Heart left ventricle (tissue), 16 donors: ENCODE measurements at regions not wholly inside any gene's neighbourhood (a gene's known extent, or its start where the extent isn't known, plus 50 kb on each side); places are given as distances from the start of the nearest gene placed in this dataset.
A peak's percentile ranks its signal among the peaks of the same experiment; 100 is the strongest.

Source experiments
- ATAC-seq, 4 donors: fragments of 200-7000 bp; cut with Tn5 transposase; one replicate each; pipeline ENCODE4 v1.9.1; 2020 to 2022; ENCODE audit warnings: moderate library complexity in 4 of 4, mild to moderate bottlenecking in 3 of 4, moderate number of reproducible peaks in 1 of 4
- DNase-seq, 5 donors: peaks; one replicate each; pipeline ENCODE4 v3.0.0-alpha.2; 2020
- H3K27ac ChIP-seq, 12 donors: fragments of 200-600 bp; sonication (generic) in 4 of 12; one replicate each; pipeline versions ENCODE4 v1.5.0 to v1.8.0; 2016 to 2022; ENCODE audit warnings: mild to moderate bottlenecking in 2 of 12
- H3K27me3 ChIP-seq, 9 donors: fragments of 200-600 bp; sonication (generic) in 2 of 9; one replicate each; pipeline versions ENCODE4 v1.5.1 to v1.8.0; 2016 to 2022; ENCODE audit warnings: mild to moderate bottlenecking in 3 of 9
- H3K36me3 ChIP-seq, 9 donors: fragments of 200-600 bp; sonication (generic) in 2 of 9; one replicate each; pipeline versions ENCODE4 v1.5.0 to v1.8.0; 2018 to 2022; ENCODE audit warnings: mild to moderate bottlenecking in 2 of 9
- H3K4me1 ChIP-seq, 12 donors: fragments of 200-600 bp; sonication (generic) in 4 of 12; one replicate each; pipeline versions ENCODE4 v1.5.0 to v1.8.0; 2016 to 2022; ENCODE audit warnings: mild to moderate bottlenecking in 3 of 12
- H3K4me3 ChIP-seq, 12 donors: fragments of 200-600 bp; sonication (generic) in 4 of 12; one replicate each; pipeline versions ENCODE4 v1.5.0 to v1.8.0; 2017 to 2022; ENCODE audit warnings: mild to moderate bottlenecking in 9 of 12, moderate library complexity in 4 of 12
- H3K9me3 ChIP-seq, 12 donors: fragments of 200-600 bp; sonication (generic) in 4 of 12; one replicate each; pipeline versions ENCODE4 v1.5.0 to v1.8.0; 2016 to 2022; ENCODE audit warnings: mild to moderate bottlenecking in 1 of 12
- POLR2A ChIP-seq, 2 donors: fragments of 450-650 bp; IDR thresholded peaks; one replicate each; pipeline ENCODE4 v1.6.1; 2017; ENCODE audit warnings: antibody characterized with exemption in 2 of 2, mild to moderate bottlenecking in 2 of 2, moderate library complexity in 2 of 2
- WGBS, 4 donors: extraction: QIAGEN DNeasy Blood & Tissue Kit in 2 of 4; methylation state at CpG; one replicate each; pipeline versions ENCODE4 v1.1.5 to v1.1.7; 2013 to 2018; 5-methylcytosine and 5-hydroxymethylcytosine counted together
- intact Hi-C, 10 donors: fragments of 100-400 bp; cut with DNase I; formaldehyde crosslinking; loops; one replicate each; pipeline versions ENCODE4 v1.11.1 to v1.14.2; 2022
- TF ChIP-seq, protein P1 (sequence below), 12 donors: fragments of 200-600 bp; sonication (generic) in 4 of 12; IDR thresholded peaks; one replicate each; pipeline versions ENCODE4 v1.5.0 to v1.8.0; 2018 to 2022; ENCODE audit warnings: antibody characterized with exemption in 12 of 12, mild to moderate bottlenecking in 5 of 12
- donor health status: ischemic (EF 13 %, LVEDD 7.1; RV severe dilation, severe dysfunction).
- donor health status: healthy with polysubstance abuse.
- donor health status: DM: no; HTN: yes; CAD: no.
- donor health status: DM: no; HTN: no; CAD: no.
- donor health status: ischemic (EF 25% LVEDD 6.9; RV normal size, moderate dysfunction).
- donor health status: ischemic (EF 25% LVEDD 5.7; RV mildly dilated, moderate dysfunction).
- donor health status: healthy.
- donor health status: DM: yes; HTN: yes; CAD: no.
- donor health status: ischemic (EF 35%, LVEDD 5.7; RV mildly dilated, moderate dysfunction).
- donor health status: nonischemic (EF 11% LVEDD 7.7; RV severe dilation, severe dysfunction).
- donor health status: DM: yes; HTN: yes; CAD: no.
- donor health status: PGD.
- donor health status: ischemic (EF 29% LVEDD 5.4; RV normal size, mild dysfunction).
- donor health status: nonischemic (EF 23%, LVEDD 6.1; RV moderate dilation, normal function).

GRCh38 chr20:57958050-57958420, 248.2 kb upstream of the PMEPA1 start:
- peaks cover 0 to 10% (median 0%) of the 10 kb centered on the region in 12 donors for H3K4me1 ChIP-seq

DNA sequence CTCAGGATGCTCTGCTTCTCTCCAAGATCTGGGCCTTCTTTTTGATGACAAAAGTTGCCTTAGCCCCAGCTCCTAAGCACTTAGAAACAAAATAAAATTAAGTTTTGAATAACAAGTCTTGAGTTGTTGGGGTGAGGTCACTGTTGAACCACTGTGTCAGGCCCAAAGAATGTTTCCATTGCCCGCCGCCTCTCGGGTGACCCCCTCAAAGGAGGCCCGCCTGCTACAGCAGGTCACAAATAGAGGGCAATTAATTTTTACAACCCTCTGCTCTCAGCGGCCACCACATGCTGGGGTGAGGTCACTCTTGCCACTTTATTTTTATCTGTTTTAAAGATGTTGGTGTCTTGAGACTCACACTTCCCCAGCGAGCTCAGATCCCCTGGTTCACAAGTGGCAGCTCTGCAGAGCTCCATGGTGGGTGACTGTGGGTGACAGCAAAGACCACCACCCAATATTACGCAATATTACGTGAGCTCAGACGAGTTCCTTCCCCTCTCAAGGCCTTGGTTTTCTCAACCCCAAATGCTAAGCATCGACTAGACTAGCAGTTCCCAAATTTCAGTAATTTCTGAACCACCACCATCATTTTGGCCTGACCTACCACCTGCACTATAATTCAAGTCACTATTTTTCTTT, 247.7 kb upstream of the PMEPA1 start:
- TF ChIP-seq, protein P1, sequence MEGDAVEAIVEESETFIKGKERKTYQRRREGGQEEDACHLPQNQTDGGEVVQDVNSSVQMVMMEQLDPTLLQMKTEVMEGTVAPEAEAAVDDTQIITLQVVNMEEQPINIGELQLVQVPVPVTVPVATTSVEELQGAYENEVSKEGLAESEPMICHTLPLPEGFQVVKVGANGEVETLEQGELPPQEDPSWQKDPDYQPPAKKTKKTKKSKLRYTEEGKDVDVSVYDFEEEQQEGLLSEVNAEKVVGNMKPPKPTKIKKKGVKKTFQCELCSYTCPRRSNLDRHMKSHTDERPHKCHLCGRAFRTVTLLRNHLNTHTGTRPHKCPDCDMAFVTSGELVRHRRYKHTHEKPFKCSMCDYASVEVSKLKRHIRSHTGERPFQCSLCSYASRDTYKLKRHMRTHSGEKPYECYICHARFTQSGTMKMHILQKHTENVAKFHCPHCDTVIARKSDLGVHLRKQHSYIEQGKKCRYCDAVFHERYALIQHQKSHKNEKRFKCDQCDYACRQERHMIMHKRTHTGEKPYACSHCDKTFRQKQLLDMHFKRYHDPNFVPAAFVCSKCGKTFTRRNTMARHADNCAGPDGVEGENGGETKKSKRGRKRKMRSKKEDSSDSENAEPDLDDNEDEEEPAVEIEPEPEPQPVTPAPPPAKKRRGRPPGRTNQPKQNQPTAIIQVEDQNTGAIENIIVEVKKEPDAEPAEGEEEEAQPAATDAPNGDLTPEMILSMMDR (IDR thresholded peaks at IDR 0.05): no peak
- no peak for TF ChIP-seq POLR2A (IDR thresholded peaks at IDR 0.05)
- intact Hi-C loops: no loop called here
- 85 to 92% (median 88%) methylated on average over 10 of the region's 10 CpGs for WGBS, 4 donors
- H3K27ac ChIP-seq: no peak overlapping the region
- no peaks in the 10 kb centered on the region for H3K9me3 ChIP-seq
- ATAC-seq: no peak
- H3K4me3 ChIP-seq: no peak overlapping the region
- no peaks in the 10 kb centered on the region for H3K36me3 ChIP-seq
- peaks cover 0 to 10% (median 0%) of the 10 kb centered on the region in 12 donors for H3K4me1 ChIP-seq
- H3K27me3 ChIP-seq: no peaks in the 10 kb centered on the region
- no peak for DNase-seq

More at GRCh38 chr20:57958050-57958420, 248.2 kb upstream of the PMEPA1 start:
- Histone ChIP-seq H3K27me3 (no peaks in the 10 kb centered on the region), H3K4me3 (no peak overlapping the region), H3K9me3 (no peaks in the 10 kb centered on the region), H3K27ac (peak overlapping the region in 1 of 12 donors; percentile 33), H3K36me3 (no peaks in the 10 kb centered on the region)
- TF ChIP-seq POLR2A (IDR thresholded peaks at IDR 0.05): no peak
- TF ChIP-seq, protein P1 (IDR thresholded peaks at IDR 0.05): no peak
- WGBS, 4 donors: 49 to 81% (median 69%) methylated on average over 3 of the region's 3 CpGs
- intact Hi-C loops: no loop called here
- ATAC-seq: no peak
- DNase-seq: no peak

GRCh38 chr20:57953638-57954037, 243.8 kb upstream of the PMEPA1 start:
- H3K4me1 ChIP-seq: no peaks in the 10 kb centered on the region
- H3K27me3 ChIP-seq: no peaks in the 10 kb centered on the region
- WGBS, 4 donors: 75 to 84% (median 80%) methylated on average over 4 of the region's 4 CpGs
- ATAC-seq (no peak), DNase-seq (no peak)
- no peaks in the 10 kb centered on the region for H3K36me3 ChIP-seq
- intact Hi-C loops: no loop called here
- peaks cover 0 to 3% (median 0%) of the 10 kb centered on the region in 12 donors for H3K9me3 ChIP-seq
- TF ChIP-seq POLR2A (IDR thresholded peaks at IDR 0.05): no peak
- TF ChIP-seq, protein P1 (IDR thresholded peaks at IDR 0.05): no peak
- no peak overlapping the region for H3K27ac ChIP-seq
- H3K4me3 ChIP-seq: no peak overlapping the region

DNA sequence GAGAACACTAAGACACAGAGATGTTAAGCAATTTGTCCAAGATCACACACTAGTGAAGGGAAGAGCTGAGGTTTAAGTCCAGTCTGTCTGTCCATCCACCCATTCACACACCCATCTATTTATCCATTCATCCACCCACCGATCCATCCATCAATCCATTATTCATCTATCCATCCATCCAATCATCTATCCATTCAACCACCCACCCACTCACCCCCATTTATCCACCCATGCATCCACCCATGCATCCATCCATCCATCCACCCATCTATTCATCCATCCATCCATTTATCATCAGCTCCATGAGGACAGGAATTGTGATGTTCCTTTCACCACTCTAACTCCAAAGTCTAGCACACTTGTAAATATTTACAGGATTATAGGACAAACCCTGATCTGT, 242.3 kb upstream of the PMEPA1 start:
- H3K36me3 ChIP-seq: no peaks in the 10 kb centered on the region
- H3K4me3 ChIP-seq: no peak overlapping the region
- ATAC-seq (no peak), DNase-seq (no peak)
- peaks cover 0 to 3% (median 0%) of the 10 kb centered on the region in 12 donors for H3K9me3 ChIP-seq
- no peak overlapping the region for H3K27ac ChIP-seq
- TF ChIP-seq, protein P1 (IDR thresholded peaks at IDR 0.05): no peak
- TF ChIP-seq POLR2A (IDR thresholded peaks at IDR 0.05): no peak
- intact Hi-C loops: no loop called here
- WGBS, 4 donors: 95 to 100% (median 96%) methylated on average over 1 of the region's 1 CpG
- no peaks in the 10 kb centered on the region for H3K27me3 ChIP-seq
- peaks cover 0 to 12% (median 0%) of the 10 kb centered on the region in 12 donors for H3K4me1 ChIP-seq
